ENCODE measurements at regions not wholly inside any gene's neighbourhood (a gene's known extent, or its start where the extent isn't known, plus 50 kb on each side); places are given as distances from the start of the nearest gene placed in this dataset.

- CTCF ChIA-PET, result no interaction called here
- Mint-ChIP-seq H3K27me3 (ENCODE audit: unreplicated experiment) (no peaks in the 10 kb centered on the region), H3K4me1 (ENCODE audit: low read depth, unreplicated experiment) (no peaks in the 10 kb centered on the region), H3K4me3 (ENCODE audit: low read depth, unreplicated experiment) (no peak overlapping the region), H3K9me3 (ENCODE audit: low read depth, unreplicated experiment) (peaks cover 6% of the 10 kb centered on the region), H3K27ac (ENCODE audit: unreplicated experiment) (no peak overlapping the region), H3K36me3 (ENCODE audit: insufficient read depth, unreplicated experiment) (no peaks in the 10 kb centered on the region)
- intact Hi-C loops (cut with micrococcal nuclease; ENCODE audit: unreplicated experiment), result no loop called here
- BruUV-seq (replicated peaks), result no TSS peak
- no peak for DNase-seq
- TF ChIP-seq, protein P1, sequence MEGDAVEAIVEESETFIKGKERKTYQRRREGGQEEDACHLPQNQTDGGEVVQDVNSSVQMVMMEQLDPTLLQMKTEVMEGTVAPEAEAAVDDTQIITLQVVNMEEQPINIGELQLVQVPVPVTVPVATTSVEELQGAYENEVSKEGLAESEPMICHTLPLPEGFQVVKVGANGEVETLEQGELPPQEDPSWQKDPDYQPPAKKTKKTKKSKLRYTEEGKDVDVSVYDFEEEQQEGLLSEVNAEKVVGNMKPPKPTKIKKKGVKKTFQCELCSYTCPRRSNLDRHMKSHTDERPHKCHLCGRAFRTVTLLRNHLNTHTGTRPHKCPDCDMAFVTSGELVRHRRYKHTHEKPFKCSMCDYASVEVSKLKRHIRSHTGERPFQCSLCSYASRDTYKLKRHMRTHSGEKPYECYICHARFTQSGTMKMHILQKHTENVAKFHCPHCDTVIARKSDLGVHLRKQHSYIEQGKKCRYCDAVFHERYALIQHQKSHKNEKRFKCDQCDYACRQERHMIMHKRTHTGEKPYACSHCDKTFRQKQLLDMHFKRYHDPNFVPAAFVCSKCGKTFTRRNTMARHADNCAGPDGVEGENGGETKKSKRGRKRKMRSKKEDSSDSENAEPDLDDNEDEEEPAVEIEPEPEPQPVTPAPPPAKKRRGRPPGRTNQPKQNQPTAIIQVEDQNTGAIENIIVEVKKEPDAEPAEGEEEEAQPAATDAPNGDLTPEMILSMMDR (IDR thresholded peaks at IDR 0.05; ENCODE audit: unreplicated experiment), result no peak
Measured at GRCh38 chr6:156449569-156449968, 327.6 kb upstream of the ARID1B start.

GRCh38 chr6:156449128-156449527, 328.1 kb upstream of the ARID1B start:
- CTCF ChIA-PET, result no interaction called here
- Mint-ChIP-seq H3K4me3 (ENCODE audit: low read depth, unreplicated experiment) (no peak overlapping the region), H3K9me3 (ENCODE audit: low read depth, unreplicated experiment) (peaks cover 9% of the 10 kb centered on the region), H3K27ac (ENCODE audit: unreplicated experiment) (no peak overlapping the region), H3K36me3 (ENCODE audit: insufficient read depth, unreplicated experiment) (no peaks in the 10 kb centered on the region), H3K27me3 (ENCODE audit: unreplicated experiment) (no peaks in the 10 kb centered on the region), H3K4me1 (ENCODE audit: low read depth, unreplicated experiment) (no peaks in the 10 kb centered on the region)
- BruUV-seq (replicated peaks), result no TSS peak
- intact Hi-C loops (cut with micrococcal nuclease; ENCODE audit: unreplicated experiment), result no loop called here
- DNase-seq, result no peak
- TF ChIP-seq, protein P1 (IDR thresholded peaks at IDR 0.05; ENCODE audit: unreplicated experiment), result no peak

- no peaks in the 10 kb centered on the region for H3K4me1 Mint-ChIP-seq (ENCODE audit: low read depth, unreplicated experiment)
- CTCF ChIA-PET, result no interaction called here
- H3K36me3 Mint-ChIP-seq (ENCODE audit: insufficient read depth, unreplicated experiment), result no peaks in the 10 kb centered on the region
- BruUV-seq (replicated peaks), result no TSS peak
- H3K4me3 Mint-ChIP-seq (ENCODE audit: low read depth, unreplicated experiment), result no peak overlapping the region
- H3K9me3 Mint-ChIP-seq (ENCODE audit: low read depth, unreplicated experiment), result peaks cover 9% of the 10 kb centered on the region
- intact Hi-C loops (cut with micrococcal nuclease; ENCODE audit: unreplicated experiment), result no loop called here
- DNase-seq, result no peak
- H3K27ac Mint-ChIP-seq (ENCODE audit: unreplicated experiment), result no peak overlapping the region
- TF ChIP-seq, protein P1 (IDR thresholded peaks at IDR 0.05; ENCODE audit: unreplicated experiment), result no peak
- no peaks in the 10 kb centered on the region for H3K27me3 Mint-ChIP-seq (ENCODE audit: unreplicated experiment)
Measured at GRCh38 chr6:156448579-156448978, 328.6 kb upstream of the ARID1B start.

GRCh38 chr6:156440688-156441087, 336.5 kb upstream of the ARID1B start:
- peaks cover 12% of the 10 kb centered on the region for H3K9me3 Mint-ChIP-seq (ENCODE audit: low read depth, unreplicated experiment)
- no TSS peak for BruUV-seq (replicated peaks)

More at GRCh38 chr6:156440688-156441087, 336.5 kb upstream of the ARID1B start:
- CTCF ChIA-PET, result no interaction called here
- DNase-seq, result no peak
- intact Hi-C loops (cut with micrococcal nuclease; ENCODE audit: unreplicated experiment), result no loop called here
- TF ChIP-seq, protein P1 (IDR thresholded peaks at IDR 0.05; ENCODE audit: unreplicated experiment), result no peak
- H3K27me3 Mint-ChIP-seq (ENCODE audit: unreplicated experiment), result peaks cover 10% of the 10 kb centered on the region
- no peak overlapping the region for H3K4me3 Mint-ChIP-seq (ENCODE audit: low read depth, unreplicated experiment)
- H3K4me1 Mint-ChIP-seq (ENCODE audit: low read depth, unreplicated experiment), result no peaks in the 10 kb centered on the region
- no peaks in the 10 kb centered on the region for H3K36me3 Mint-ChIP-seq (ENCODE audit: insufficient read depth, unreplicated experiment)
- H3K27ac Mint-ChIP-seq (ENCODE audit: unreplicated experiment), result no peak overlapping the region
